ENCODE measurements at regions not wholly inside any gene's neighbourhood (a gene's known extent, or its start where the extent isn't known, plus 50 kb on each side); places are given as distances from the start of the nearest gene placed in this dataset.

- no peak for DNase-seq (ENCODE audit: low read depth)
Observed at GRCh38 chr11:70824605-70825245, 426.4 kb downstream of the CTTN start.

GRCh38 chr11:70825893-70826540 lies 426.4 kb downstream of the SHANK2 start:
- no peak for DNase-seq (ENCODE audit: low read depth)

DNA sequence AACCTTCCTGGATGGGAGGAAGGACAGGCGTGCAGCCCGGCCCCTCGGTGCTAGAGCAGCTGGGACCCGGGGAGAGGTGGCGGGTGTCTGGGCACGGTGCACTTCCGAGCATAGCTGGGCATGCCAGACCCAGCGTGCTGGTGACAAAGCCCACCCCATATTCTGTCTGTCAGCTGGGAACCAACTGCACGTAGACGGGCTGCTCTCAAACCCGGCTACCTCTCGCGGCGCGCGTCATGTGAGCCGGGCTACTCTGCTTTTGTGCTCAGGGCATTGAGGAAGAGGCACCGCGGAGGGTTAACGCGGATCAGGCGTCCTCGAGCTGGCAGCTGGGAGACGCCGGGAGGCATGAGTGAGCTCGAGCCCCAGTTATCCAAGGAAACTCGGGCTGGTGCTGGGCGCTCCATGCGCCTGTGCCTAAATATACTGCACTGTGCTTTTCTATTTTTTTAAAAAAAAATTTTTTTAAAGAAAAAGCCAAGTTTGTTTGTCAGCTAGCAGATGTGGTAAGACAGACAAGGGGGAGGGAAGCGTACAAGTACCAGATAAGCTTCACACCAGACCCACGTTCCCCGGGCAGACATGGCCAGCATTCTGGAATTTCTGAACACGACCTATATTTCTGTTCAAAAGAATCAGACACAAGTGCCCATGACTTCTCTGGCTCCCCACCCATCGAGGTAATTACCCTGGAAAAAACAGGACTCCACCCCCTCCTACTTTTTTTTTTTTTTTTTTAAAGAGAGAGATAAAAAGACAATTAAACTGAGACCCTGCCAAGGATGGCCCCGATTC lies 425.6 kb downstream of the SHANK2 start:
- no peak for DNase-seq (ENCODE audit: low read depth)

GRCh38 chr11:70828593-70829082 lies 423.7 kb downstream of the SHANK2 start:
- DNase-seq (ENCODE audit: low read depth) = peak; percentile 15

DNA sequence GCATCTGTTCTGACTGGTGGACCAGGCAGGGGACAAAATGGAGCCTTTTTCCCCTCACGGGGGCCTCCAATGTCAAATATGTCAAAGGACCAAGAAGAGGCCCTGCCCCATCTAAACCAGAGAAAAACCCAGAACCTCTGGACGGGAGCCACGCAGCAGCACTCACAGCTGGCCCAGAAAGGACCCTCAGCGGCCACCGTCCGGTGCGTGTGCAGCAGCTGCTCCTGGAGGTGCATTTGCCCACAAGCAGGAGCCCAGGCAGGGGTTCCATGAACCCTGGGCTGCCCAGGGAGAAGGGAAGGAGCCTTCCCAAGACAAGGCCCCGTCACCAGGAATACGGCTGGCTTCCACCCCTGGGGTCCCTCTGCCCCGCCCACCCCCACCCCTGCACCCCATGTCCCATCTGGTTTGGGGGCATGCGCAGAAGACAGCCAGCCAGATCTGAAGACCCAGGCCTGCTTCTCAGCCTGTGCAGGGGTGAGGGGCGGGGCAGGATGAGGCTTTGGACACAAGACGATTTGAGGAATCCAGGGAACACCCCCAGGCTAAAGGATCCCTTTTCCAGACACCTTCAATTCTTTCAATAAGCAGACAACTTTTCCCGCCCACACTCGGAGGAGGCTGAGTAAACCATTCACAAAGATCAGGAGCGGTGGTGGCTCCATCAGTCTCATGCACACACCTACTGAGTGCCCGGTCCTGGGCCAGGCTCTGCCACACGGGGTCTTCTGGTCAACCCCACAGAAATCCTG lies 423.1 kb downstream of the SHANK2 start:
- no peak for DNase-seq (ENCODE audit: low read depth)

DNA sequence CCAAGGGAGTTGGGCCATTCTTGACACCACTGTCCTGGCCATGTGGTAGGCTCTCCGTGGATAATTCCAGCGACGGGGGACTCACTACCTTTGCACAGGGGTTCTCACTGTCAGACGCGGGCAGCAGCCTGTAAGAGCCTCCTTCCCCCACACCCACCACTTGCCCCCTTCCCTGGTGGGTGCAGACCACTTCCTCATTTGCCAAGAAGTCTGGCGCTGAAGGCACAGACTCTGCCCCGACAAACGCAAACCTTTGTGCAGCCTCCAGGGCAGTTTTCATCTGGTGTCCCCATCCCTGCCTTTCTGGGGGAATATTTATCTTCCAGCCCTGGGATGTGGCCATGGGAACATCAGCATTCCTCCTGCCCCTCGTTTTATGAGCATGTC lies 422.5 kb downstream of the SHANK2 start:
- no peak for DNase-seq (ENCODE audit: low read depth)

DNA sequence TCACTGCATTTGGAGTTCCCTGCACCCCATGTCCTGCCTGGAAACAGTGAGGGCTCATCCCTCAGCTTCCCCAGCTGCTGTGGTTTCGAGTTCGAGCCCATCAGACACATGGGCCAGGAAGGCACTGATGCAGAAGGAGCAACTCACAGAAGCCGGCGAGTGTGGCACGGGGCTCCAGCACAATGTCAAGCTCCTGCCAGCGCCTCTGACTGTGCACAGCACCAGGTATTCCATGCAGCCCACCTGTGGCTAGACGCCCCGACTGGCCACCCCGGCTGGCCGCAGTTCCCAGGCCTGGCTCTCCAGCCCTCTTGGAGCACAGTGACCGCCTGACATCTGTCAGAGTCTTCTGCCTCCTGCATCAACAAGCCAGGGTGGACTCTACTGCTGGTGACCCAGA lies 419.4 kb downstream of the SHANK2 start:
- DNase-seq (ENCODE audit: low read depth) = no peak

GRCh38 chr11:70833554-70833953 lies 418.8 kb downstream of the SHANK2 start:
- no peak for DNase-seq (ENCODE audit: low read depth)

DNA sequence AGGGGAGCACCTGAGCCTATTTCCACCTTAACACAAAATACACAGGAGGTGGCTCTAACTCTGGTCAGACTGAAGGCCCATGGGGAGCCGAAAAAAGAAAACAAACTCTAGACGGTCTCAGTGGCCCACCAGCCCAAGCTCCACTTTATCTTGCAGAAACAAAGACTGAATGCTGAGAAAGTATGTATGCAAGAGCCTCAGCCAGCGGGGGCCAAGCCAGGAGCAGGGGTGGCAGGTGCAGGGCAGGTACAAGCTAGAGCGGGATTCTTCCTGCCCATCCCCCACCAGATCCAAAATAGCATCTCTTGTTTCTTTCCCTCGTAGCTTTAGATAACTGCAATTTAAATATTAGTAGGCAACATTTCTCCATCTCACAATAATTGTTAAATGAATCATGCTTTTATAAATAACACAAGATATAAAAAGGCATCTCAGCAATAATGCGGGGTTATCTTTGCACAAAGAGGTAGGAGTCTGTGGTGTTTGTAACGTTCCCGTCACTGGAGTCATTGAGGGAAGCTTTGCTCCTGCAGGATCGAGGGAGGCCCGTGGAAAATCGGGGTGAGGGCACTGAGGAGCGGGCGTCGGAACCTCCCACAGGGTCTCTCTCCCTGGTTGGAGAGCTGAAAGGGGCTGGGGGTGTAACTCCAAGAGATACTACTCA lies 418.0 kb downstream of the SHANK2 start:
- no peak for DNase-seq (ENCODE audit: low read depth)

- DNase-seq (ENCODE audit: low read depth) = no peak
Observed at GRCh38 chr11:70834984-70835560, 417.3 kb downstream of the SHANK2 start.

DNA sequence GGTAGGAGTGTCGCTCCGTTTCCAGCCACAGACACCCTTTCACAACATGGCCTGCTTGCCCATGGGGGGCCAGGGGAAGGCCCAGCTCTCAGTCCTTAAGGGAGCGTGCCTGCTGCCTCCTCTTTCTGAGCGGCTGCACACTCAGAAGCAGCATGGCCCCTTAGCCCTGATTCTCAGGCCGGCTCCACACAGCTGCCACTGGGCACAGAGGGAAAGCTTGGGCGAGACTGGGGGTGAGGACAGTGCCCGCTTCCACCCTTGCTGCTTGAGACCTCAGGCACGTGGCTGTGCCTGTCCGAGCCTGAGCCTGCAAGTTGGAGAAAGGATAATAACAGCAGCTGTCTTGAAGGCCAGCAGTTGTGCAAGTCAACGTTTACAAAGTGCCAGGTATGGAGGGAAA lies 416.3 kb downstream of the SHANK2 start:
- no peak for DNase-seq (ENCODE audit: low read depth)

DNA sequence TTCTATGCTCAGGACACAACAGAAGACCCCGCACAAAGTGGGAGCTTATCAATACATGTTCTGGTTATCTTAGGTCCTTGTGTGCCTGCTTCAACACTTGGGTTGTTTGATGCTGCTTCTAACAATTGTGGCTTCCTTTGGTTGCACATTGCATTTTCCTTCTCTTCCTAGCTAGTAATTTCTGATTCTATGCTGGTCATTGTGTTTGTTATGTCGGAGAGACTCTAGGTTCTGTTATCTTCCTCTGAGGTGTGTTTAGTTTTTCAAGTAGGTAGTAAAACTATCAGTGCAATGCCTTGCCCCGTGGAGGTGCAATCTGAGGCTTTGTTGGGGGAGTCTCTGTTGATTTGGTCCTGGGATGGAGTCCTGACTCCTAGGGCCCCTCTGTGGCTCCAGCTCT lies 414.2 kb downstream of the SHANK2 start:
- no peak for DNase-seq (ENCODE audit: low read depth)

GRCh38 chr11:70839851-70840250 lies 412.5 kb downstream of the SHANK2 start:
- DNase-seq (ENCODE audit: low read depth) = no peak

- DNase-seq (ENCODE audit: low read depth) = no peak
Observed at GRCh38 chr11:70841264-70841663, 411.1 kb downstream of the SHANK2 start.

- no peak for DNase-seq (ENCODE audit: low read depth)
Observed at GRCh38 chr11:70842256-70842655, 410.1 kb downstream of the SHANK2 start.

GRCh38 chr11:70842701-70843100 lies 409.7 kb downstream of the SHANK2 start:
- no peak for DNase-seq (ENCODE audit: low read depth)

DNA sequence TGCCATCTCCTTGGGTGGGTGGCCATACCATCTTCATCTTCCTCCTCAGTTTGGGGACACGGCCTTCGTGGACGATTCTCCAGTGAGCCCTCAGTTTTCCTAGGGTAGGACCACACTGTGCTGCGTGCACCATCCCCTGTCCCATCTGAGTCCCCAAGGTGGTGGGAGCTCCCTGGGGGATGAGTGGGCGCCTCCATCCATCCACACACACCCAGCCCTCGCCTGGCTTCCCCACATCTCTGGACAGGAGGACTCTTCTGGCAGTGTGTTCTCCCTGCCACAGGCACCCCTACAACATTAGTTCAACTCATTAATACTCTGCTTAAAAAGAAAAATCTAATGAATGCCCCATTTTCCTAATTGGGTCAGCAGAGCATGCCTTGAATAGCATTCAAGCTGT lies 408.5 kb downstream of the SHANK2 start:
- DNase-seq (ENCODE audit: low read depth) = no peak

DNA sequence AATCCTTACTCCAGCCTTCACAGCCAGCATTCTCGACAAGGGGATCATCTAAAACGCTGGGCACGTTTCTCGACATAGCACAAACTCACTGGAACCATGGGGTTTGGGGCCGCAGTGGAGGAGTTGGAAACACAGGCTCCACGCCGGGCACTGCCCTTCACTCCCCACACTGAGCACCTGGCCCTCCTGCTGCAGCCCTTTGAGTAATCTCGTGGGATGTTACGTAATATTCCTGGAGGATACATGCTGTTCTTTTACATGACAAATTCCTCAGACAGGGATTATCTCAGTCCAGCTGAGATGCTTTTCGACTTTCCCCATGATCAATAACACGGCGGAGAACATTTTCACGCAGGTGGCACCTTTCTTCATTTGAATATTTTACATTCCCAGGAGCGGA lies 408.0 kb downstream of the SHANK2 start:
- no peak for DNase-seq (ENCODE audit: low read depth)

GRCh38 chr11:70845591-70846041 lies 406.8 kb downstream of the SHANK2 start:
- no peak for DNase-seq (ENCODE audit: low read depth)

GRCh38 chr11:70846781-70847655 lies 405.4 kb downstream of the SHANK2 start:
- no peak for DNase-seq (ENCODE audit: low read depth)

Measured in fibroblast of gingiva (primary cell).